AG04450 (cell line): ENCODE measurements at regions not wholly inside any gene's neighbourhood (a gene's known extent, or its start where the extent isn't known, plus 50 kb on each side); places are given as distances from the start of the nearest gene placed in this dataset.

Experiments used
- CTCF ChIA-PET: fragments of 300-600, 350-600 bp; formaldehyde crosslinking; extraction: SDS; loops from one replicate; lab custom pipeline; 2022; ENCODE audit warnings: antibody characterized with exemption, inconsistent platforms; lab: Charles Lee
- POLR2A ChIA-PET: fragments of 350-600 bp; formaldehyde crosslinking; extraction: SDS; loops from one replicate; lab custom pipeline; 2021; ENCODE audit warnings: antibody characterized with exemption, inconsistent platforms; lab: Yijun Ruan, JAX
- DNase-seq: peaks from one replicate; pipeline ENCODE4 v3.0.0-alpha.2; 2011; ENCODE audit warnings: low read depth, low spot score
- H3K27ac ChIP-seq: one replicate; pipeline ENCODE4 v1.5.1; 2012; ENCODE audit warnings: low read depth, low read length, control low read depth
- H3K27me3 ChIP-seq: one replicate; pipeline ENCODE4 v1.6.0; 2012; ENCODE audit warnings: low read length; ENCODE audit not compliant: control insufficient read depth, insufficient read depth
- H3K4me3 ChIP-seq: 2 replicates; pipeline ENCODE4 v1.5.1; 2011; ENCODE audit warnings: mild to moderate bottlenecking, low read depth, low read length, control low read depth
- H3K9me3 ChIP-seq: 2 replicates; pipeline ENCODE4 v1.5.1; 2012; ENCODE audit warnings: low read length; ENCODE audit not compliant: control insufficient read depth, insufficient read depth
- TF ChIP-seq, protein P1 (sequence below): IDR thresholded peaks from 2 replicates; pipeline ENCODE4 v1.5.1; 2011; ENCODE audit warnings: low read depth, low read length, control low read depth, inconsistent platforms

GRCh38 chr1:90434460-90434859, 282.6 kb downstream of the BARHL2 start:
- Histone ChIP-seq H3K27ac (no peak overlapping the region), H3K27me3 (no peaks in the 10 kb centered on the region), H3K4me3 (no peak overlapping the region), H3K9me3 (no peaks in the 10 kb centered on the region)
- CTCF ChIA-PET = interaction anchor here (0.6 to 1.0 kb wide), 2 partner anchors 43 to 390 kb away, joined by 3 to 4 read pairs; no protein-coding TSS in a partner anchor
- no peak for DNase-seq
- TF ChIP-seq, protein P1, sequence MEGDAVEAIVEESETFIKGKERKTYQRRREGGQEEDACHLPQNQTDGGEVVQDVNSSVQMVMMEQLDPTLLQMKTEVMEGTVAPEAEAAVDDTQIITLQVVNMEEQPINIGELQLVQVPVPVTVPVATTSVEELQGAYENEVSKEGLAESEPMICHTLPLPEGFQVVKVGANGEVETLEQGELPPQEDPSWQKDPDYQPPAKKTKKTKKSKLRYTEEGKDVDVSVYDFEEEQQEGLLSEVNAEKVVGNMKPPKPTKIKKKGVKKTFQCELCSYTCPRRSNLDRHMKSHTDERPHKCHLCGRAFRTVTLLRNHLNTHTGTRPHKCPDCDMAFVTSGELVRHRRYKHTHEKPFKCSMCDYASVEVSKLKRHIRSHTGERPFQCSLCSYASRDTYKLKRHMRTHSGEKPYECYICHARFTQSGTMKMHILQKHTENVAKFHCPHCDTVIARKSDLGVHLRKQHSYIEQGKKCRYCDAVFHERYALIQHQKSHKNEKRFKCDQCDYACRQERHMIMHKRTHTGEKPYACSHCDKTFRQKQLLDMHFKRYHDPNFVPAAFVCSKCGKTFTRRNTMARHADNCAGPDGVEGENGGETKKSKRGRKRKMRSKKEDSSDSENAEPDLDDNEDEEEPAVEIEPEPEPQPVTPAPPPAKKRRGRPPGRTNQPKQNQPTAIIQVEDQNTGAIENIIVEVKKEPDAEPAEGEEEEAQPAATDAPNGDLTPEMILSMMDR = peak; percentile 44
- POLR2A ChIA-PET = no interaction called here

- no peak for DNase-seq
- Histone ChIP-seq H3K4me3 (no peak overlapping the region), H3K27ac (no peak overlapping the region), H3K27me3 (no peaks in the 10 kb centered on the region), H3K9me3 (no peaks in the 10 kb centered on the region)
- ChIA-PET POLR2A (no interaction called here), CTCF (no interaction called here)
- TF ChIP-seq, protein P1 = no peak
These were observed 300.0 kb downstream of the BARHL2 start for GRCh38 chr1:90417126-90417525.

DNA sequence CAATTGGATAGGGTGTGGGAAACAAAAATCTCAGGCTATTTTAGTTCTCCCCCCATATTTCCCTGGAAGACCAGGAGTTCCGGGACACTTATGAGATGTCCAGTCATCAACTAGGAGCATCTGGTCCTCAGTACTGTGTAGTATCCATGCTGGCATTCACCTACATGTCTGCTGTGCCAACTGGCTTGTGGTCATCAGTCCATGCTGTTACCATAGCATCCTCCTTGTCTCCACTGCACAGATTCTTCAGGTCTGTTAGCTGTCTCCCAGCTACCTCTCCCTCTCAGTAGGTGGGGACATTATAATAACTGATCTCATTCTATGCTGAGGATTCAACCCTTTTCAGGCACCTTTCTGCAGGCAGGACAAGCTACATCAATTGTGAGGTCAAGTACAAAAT, 302.9 kb downstream of the BARHL2 start:
- Histone ChIP-seq H3K4me3 (no peak overlapping the region), H3K9me3 (no peaks in the 10 kb centered on the region), H3K27ac (no peak overlapping the region), H3K27me3 (no peaks in the 10 kb centered on the region)
- ChIA-PET CTCF (no interaction called here), POLR2A (no interaction called here)
- TF ChIP-seq, protein P1 = no peak
- DNase-seq = no peak

DNA sequence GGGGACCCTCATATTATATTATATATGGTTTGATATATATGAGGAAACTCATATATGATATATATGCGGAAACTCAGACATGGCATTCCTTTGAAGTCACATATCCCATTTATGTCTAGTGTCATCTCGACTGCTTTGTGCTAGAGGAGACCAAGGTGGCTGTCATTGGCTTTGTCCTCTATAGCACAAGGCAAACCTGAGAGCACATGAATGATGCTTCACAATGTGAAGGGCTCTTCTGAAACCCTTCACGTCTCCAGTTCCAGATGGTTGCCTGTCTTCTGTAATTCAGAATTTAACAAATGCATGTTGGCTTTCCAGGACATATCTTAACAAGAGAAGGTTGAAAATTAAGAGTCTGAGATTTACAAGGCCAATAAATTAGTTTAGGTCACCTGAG, 303.6 kb downstream of the BARHL2 start:
- H3K4me3 ChIP-seq = no peak overlapping the region

DNA sequence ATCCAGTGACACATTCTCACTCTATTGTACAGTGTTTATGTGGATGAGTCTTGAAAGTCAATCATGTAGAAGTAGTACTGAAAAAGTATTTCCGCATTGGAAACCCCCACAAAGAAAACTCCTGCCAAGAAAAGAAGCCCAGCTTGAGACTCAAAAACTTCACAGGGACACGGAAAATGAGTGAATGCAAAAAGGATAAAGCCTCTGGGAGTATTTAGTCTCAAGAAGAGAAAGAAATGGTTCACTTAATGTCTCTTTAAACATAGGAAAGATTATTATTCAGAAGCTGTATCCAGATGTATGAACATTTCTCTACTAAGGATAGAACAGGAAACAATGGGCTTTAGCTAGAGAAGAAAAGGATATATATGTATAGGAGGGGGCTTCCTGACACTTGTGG, 304.5 kb downstream of the BARHL2 start:
- Histone ChIP-seq H3K27ac (no peak overlapping the region), H3K27me3 (no peaks in the 10 kb centered on the region), H3K9me3 (no peaks in the 10 kb centered on the region), H3K4me3 (no peak overlapping the region)
- TF ChIP-seq, protein P1 = no peak
- ChIA-PET CTCF (no interaction called here), POLR2A (no interaction called here)
- DNase-seq = no peak

More for the DNA sequence above, 303.6 kb downstream of the BARHL2 start:
- no peak for DNase-seq
- ChIA-PET CTCF (no interaction called here), POLR2A (no interaction called here)
- TF ChIP-seq, protein P1 = no peak
- no peaks in the 10 kb centered on the region for H3K27me3 ChIP-seq
- H3K9me3 ChIP-seq = no peaks in the 10 kb centered on the region
- no peak overlapping the region for H3K27ac ChIP-seq
